GM19023 (cell line): ENCODE measurements at regions not wholly inside any gene's neighbourhood (a gene's known extent, or its start where the extent isn't known, plus 50 kb on each side); places are given as distances from the start of the nearest gene placed in this dataset.

Experiments used
- ATAC-seq: cut with Tn5 transposase; IDR thresholded peaks from one replicate; pipeline ENCODE4 v1.9.1; 2021; ENCODE audit warnings: mild to moderate bottlenecking, moderate library complexity; ENCODE audit not compliant: unreplicated experiment

DNA sequence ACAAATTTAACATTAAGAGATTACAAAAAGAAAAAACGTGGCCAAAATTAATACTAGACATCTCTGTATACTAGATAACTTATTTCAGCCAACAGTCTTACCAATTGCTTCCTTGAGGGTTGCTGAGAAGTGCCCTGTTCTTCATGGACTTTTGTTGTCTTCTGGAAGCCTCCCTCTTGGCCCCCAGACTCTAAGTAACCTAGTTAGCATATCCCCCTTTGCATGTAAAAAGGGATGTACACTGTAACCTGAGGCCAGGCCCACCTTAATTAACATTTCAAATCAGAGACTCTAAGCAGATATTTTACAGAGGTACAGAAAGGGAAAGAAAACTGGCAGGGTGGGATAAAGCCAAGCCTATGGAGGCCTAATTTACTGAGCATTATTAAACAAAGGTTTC lies 1047.3 kb downstream of the ADGRL2 start:
- ATAC-seq: no peak

DNA sequence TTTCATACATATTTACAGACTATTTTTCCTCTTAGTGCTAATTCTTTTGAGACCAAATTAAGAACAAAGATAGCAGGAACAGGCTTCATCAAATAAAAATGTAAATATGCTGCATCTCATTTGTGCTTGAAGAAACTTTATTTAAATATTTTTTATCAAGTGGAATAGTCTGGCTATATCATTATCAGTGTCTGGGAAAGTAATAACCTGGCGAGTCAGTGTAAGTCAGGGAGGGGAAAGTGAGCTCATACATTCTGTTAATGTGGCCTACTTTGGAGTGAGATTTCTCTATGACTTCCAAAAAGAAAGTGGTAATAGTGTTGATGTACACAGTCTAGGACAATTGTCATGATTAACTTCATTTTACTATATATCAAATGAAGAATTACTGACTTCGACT lies 1045.1 kb downstream of the ADGRL2 start:
- ATAC-seq: no peak

DNA sequence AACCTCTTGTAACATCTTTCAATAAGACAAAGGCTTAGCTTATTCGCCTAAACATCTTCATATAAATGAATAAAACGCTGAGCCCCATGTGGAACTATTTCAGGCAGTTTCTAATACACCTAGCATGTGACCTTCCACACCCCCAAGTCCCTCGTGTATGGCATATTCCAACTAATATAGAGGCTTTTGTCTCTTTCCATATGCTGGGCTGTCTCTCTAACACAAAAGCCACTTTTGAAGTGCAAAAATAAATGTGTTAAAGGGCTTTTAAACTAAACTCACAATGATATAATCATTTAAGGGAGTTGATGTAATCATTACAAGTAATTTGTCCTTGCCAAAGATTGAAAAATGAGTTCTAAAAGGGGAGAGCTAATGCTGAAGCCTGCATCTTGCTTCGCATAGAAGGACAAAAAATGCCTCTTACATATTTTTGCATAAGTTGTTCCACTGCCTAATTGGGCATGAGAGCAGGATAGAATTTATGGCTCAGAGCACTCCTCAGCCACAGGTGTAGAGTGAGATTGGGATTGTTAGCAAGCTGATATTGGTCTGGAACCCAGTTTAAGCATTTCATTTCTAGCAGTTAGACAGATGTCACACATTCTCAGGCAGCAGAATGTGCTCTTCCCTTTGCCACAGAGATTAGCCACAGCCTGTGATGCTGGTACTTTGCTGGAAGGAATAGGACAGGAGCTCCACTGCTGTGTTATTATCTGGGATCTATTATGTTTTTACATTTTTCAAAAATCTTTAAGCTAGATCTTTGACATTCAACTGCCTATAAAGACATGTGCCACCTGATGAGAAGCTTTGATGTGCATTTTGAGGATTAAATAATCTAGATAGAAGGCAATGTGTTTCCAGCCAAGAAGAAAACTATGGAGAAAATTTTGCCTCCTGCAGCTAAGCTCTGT lies 1044.4 kb downstream of the ADGRL2 start:
- ATAC-seq: no peak

DNA sequence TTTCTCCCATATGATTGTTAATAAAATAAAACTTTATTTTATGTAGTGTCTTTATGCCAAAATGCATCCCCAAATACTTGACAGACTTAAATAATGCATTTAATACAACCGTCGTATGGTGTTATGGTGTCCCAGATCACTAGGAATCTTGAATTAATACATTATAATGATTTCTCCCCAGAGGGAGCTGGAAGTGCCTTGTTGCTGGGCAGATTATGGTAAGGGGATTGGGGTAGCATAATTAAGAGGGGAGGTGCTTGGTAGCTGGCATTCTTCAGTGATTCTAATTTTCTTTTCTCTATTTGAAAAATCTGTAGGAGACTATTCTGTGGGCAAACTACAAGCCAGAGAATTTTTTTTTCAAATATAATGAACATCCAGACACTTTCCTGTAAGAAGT lies 1043.7 kb downstream of the ADGRL2 start:
- no peak for ATAC-seq

- ATAC-seq: no peak
Measured at GRCh38 chr1:82843876-82844275, 1043.1 kb downstream of the ADGRL2 start.

- ATAC-seq: no peak
Measured at GRCh38 chr1:82840192-82840591, 1039.5 kb downstream of the ADGRL2 start.

DNA sequence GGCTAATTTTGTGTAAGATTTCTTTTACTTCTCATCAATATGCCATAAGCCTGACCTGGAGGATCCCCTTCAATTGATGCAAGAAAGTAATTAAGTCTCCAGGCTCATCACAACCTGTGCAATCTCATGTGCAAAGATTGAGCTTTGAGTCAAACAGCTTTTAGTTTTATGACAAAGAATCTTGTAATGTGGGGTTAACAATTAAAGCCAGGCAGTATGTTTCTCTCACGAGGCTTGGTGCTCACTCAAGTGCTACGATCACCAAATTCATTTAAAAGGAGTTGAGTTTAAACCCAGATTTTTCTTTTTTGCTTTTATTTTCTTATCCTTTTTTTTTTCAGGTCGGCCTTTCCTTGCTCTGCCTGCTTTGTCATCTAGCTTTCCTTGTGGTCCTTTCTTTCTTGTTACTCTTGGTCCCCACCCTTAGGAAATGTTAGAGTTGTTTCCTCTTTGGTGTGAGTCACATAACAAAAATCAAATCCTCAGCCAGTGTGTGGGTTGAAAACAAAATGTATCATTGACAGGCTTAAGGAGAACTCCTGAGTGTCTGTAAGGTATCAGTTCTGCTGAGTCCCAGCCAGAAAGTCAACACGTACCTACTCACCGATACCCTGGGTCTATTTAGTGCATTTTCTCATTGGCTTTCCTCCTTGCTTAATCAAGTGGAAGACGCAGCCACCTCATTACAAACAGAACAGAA lies 1037.2 kb downstream of the ADGRL2 start:
- ATAC-seq: no peak

GRCh38 chr1:82836973-82837680 lies 1036.4 kb downstream of the ADGRL2 start:
- no peak for ATAC-seq

DNA sequence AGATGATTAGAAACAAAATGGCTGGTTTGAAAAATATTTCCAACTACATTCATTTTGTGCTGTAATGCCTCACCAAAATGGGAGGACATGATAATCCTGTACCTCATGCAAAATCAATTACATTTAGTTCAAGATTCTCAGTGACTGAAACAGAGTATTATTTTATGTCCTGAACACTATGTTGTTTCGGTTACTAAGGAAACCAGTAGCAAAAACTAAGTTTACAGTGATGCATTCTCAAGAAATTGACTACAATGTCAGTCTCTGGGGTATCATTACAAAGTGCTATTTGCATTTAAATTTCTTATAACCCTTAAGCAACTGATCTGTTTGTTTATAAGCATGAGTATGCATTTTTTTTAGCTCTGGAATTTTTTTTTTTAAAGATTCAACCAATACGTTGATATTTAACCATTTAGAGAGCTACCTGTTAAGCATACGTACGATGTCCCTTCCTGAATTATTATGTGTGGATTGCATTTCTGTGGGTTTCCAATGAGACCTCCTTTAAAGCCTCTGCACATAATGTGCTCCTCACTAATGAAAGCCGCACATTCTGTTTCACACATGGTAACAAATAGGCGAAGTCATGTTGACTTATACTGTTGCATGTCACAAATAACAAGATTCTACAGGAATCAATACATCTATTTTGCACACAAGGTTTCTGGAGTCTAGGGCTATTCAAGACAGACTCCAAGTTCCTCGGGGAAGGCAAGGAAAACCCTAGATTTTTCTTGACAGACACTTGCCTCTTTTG lies 1035.7 kb downstream of the ADGRL2 start:
- no peak for ATAC-seq

- ATAC-seq: no peak
Measured at GRCh38 chr1:82830690-82831380, 1030.1 kb downstream of the ADGRL2 start.

- ATAC-seq: no peak
Measured at GRCh38 chr1:82829527-82829926, 1028.8 kb downstream of the ADGRL2 start.

GRCh38 chr1:82823876-82824275 lies 1023.1 kb downstream of the ADGRL2 start:
- ATAC-seq: no peak

DNA sequence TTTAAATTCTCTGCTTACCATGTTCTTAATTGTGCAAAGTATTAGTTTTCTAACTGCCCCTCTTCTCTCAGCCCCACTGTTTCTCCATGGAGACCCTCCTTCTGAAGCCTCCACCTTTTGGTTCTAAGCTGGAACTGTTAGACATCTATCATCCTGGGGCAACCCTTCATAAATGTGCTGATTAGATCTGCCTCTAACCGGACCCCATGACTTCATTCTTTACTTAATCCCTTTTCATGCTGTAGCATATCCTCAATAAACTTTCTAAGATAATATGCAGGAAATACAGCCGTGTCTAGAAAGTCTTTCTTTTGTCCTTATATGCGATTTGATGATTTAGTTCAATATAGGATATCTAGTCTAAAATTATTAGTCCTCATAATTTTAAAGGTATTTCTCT lies 1020.1 kb downstream of the ADGRL2 start:
- ATAC-seq: no peak

DNA sequence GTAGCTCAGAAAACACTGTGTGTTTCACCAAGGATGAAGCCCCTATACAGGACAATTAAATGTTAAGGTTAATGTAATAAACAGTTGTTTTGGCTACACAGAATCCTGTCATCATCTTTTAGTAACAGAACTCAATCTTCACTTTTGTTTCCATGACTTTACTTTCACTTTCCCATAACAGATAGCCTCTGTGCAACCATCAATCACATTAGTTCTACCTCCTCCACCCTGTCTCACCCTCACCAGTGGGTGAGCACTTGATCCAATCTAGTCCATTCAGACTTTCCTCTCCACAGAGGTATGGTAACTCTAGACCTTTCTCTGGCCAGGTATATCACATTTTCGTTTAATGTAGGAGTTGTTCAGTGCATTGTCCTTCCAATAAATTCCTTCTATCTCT lies 1018.5 kb downstream of the ADGRL2 start:
- peak; percentile 50 for ATAC-seq

- no peak for ATAC-seq
Measured at GRCh38 chr1:82818586-82818985, 1017.9 kb downstream of the ADGRL2 start.

GRCh38 chr1:82813386-82813785 lies 1012.7 kb downstream of the ADGRL2 start:
- ATAC-seq: no peak

- ATAC-seq: no peak
Measured at GRCh38 chr1:82810601-82811000, 1009.9 kb downstream of the ADGRL2 start.

- no peak for ATAC-seq
Measured at GRCh38 chr1:82807563-82807962, 1006.8 kb downstream of the ADGRL2 start.

DNA sequence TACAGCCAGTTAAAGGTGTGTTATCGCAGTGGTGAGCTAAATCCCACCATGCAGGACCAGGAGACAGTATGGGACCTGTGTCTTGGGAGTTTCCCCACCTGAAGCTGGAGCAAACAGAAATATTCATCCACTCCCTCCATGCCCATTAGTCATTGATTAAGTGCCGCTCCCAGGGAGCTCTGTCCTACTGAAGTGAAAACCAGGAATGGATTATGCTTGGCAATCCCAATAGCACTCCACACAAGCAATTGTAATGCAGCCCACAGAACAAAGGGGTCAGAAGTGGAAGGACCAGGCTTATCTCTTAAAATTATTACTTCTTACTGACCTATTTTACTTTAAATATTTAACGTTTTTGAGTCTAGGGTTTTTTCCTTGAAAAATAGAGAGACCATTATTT lies 1005.4 kb downstream of the ADGRL2 start:
- ATAC-seq: no peak

- no peak for ATAC-seq
Measured at GRCh38 chr1:82801176-82801575, 1000.4 kb downstream of the ADGRL2 start.
